Small intestine (tissue), 7 donors: ENCODE measurements at regions not wholly inside any gene's neighbourhood (a gene's known extent, or its start where the extent isn't known, plus 50 kb on each side); places are given as distances from the start of the nearest gene placed in this dataset.

Experiments used
- DNase-seq, 2 donors: peaks; one replicate each; pipeline versions ENCODE4 v3.0.0 to v3.0.0-alpha.2; 2013
- FAIRE-seq: peaks from 2 replicates; lab custom pipeline; 2012; peaks lifted over from hg19 to GRCh38; lab: Jason Lieb, UNC
- H3K27ac ChIP-seq, 3 donors: one replicate each; pipeline ENCODE4 v1.5.1; 2013; ENCODE audit warnings: low read length in 2 of 3, mild to moderate bottlenecking in 2 of 3, control low read depth in 1 of 3, inconsistent platforms in 1 of 3, low read depth in 1 of 3, moderate library complexity in 1 of 3
- H3K27me3 ChIP-seq, 3 donors: one replicate each; pipeline ENCODE4 v1.6.1; 2013; ENCODE audit warnings: low read length in 3 of 3, inconsistent platforms in 1 of 3; ENCODE audit not compliant: control insufficient read depth in 3 of 3, insufficient read depth in 3 of 3
- H3K36me3 ChIP-seq, 3 donors: one replicate each; pipeline ENCODE4 v1.6.1; 2013; ENCODE audit warnings: low read length in 3 of 3, inconsistent platforms in 1 of 3, low read depth in 1 of 3, mild to moderate bottlenecking in 1 of 3, moderate library complexity in 1 of 3; ENCODE audit not compliant: control insufficient read depth in 3 of 3, insufficient read depth in 2 of 3
- H3K4me1 ChIP-seq, 3 donors: one replicate each; pipeline ENCODE4 v1.6.1; 2013; ENCODE audit warnings: low read length in 2 of 3, inconsistent platforms in 1 of 3, low read depth in 1 of 3, mild to moderate bottlenecking in 1 of 3, moderate library complexity in 1 of 3; ENCODE audit not compliant: control insufficient read depth in 3 of 3, insufficient read depth in 2 of 3
- H3K4me3 ChIP-seq, 3 donors: one replicate each; pipeline ENCODE4 v1.5.1; 2013; ENCODE audit warnings: low read length in 3 of 3, control low read depth in 1 of 3, inconsistent platforms in 1 of 3, low read depth in 1 of 3, mild to moderate bottlenecking in 1 of 3, moderate library complexity in 1 of 3
- H3K9me3 ChIP-seq, 2 donors: one replicate each; pipeline ENCODE4 v1.6.1; 2013; ENCODE audit warnings: low read depth in 1 of 2, low read length in 1 of 2; ENCODE audit not compliant: control insufficient read depth in 2 of 2, insufficient read depth in 1 of 2
- WGBS, 3 donors: extraction: QIAGEN DNeasy Blood & Tissue Kit; methylation state at CpG; one replicate each; pipeline ENCODE4 v1.1.7; 2013; 5-methylcytosine and 5-hydroxymethylcytosine counted together
- donor health status: healthy with polysubstance abuse.
- donor health status: control.
- donor health status: control.
- donor health status: Bipolar disorder and iron deficiency.
- donor health status: healthy.

- DNase-seq (no peak), FAIRE-seq (no peak)
- Histone ChIP-seq H3K36me3 (no peaks in the 10 kb centered on the region), H3K27me3 (peaks cover 0 to under 1% (median 0%) of the 10 kb centered on the region in 3 donors), H3K9me3 (no peaks in the 10 kb centered on the region), H3K27ac (no peak overlapping the region), H3K4me3 (no peak overlapping the region), H3K4me1 (no peaks in the 10 kb centered on the region)
- WGBS, 3 donors: 81 to 92% (median 90%) methylated on average over 4 of the region's 4 CpGs
Measured at GRCh38 chr2:104793966-104794365, 59.9 kb upstream of the POU3F3 start.

- Histone ChIP-seq H3K36me3 (no peaks in the 10 kb centered on the region), H3K4me3 (no peak overlapping the region), H3K4me1 (no peaks in the 10 kb centered on the region), H3K9me3 (no peaks in the 10 kb centered on the region), H3K27me3 (no peaks in the 10 kb centered on the region), H3K27ac (no peak overlapping the region)
- 76 to 86% (median 84%) methylated on average over 2 of the region's 2 CpGs for WGBS, 3 donors
- no peak for DNase-seq
- FAIRE-seq: no peak
Measured at GRCh38 chr2:104794441-104794840, 59.5 kb upstream of the POU3F3 start.
